Fibroblast of mammary gland (primary cell): ENCODE measurements at regions not wholly inside any gene's neighbourhood (a gene's known extent, or its start where the extent isn't known, plus 50 kb on each side); places are given as distances from the start of the nearest gene placed in this dataset.

Experiments used
- DNase-seq: peaks from one replicate; pipeline ENCODE4 v3.0.0-alpha.2; 2010; ENCODE audit warnings: low read depth
- H3K4me3 ChIP-seq: 2 replicates; pipeline ENCODE4 v1.5.1; 2011; ENCODE audit warnings: low read depth, mild to moderate bottlenecking, low read length, moderate library complexity; ENCODE audit not compliant: control insufficient read depth
- TF ChIP-seq, protein P1 (sequence below): conservative IDR thresholded peaks from 2 replicates; pipeline ENCODE4 v1.5.1; 2011; ENCODE audit warnings: low read depth, low read length, inconsistent platforms; ENCODE audit not compliant: control insufficient read depth, insufficient read depth

DNA sequence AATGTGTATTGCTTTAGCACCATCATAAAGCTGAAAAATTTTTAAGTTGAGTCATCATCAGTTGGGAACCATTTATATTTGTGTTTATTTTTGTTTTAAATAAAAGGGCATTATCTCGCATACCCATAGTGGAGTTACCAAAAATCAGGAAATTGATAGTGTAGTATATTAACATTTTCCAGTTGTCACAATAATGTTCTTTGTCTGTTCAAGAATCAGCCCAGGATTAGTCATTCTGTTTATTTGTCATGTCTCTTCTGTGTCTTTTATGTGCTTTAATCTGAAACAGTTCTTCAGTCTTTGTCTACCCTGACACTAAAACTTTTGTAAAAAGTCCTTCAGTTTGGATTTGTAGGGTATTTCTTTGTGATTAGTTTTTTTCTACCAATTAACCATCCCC, 827.8 kb upstream of the ZWINT start:
- H3K4me3 ChIP-seq = no peak overlapping the region
- no peak for DNase-seq
- TF ChIP-seq, protein P1, sequence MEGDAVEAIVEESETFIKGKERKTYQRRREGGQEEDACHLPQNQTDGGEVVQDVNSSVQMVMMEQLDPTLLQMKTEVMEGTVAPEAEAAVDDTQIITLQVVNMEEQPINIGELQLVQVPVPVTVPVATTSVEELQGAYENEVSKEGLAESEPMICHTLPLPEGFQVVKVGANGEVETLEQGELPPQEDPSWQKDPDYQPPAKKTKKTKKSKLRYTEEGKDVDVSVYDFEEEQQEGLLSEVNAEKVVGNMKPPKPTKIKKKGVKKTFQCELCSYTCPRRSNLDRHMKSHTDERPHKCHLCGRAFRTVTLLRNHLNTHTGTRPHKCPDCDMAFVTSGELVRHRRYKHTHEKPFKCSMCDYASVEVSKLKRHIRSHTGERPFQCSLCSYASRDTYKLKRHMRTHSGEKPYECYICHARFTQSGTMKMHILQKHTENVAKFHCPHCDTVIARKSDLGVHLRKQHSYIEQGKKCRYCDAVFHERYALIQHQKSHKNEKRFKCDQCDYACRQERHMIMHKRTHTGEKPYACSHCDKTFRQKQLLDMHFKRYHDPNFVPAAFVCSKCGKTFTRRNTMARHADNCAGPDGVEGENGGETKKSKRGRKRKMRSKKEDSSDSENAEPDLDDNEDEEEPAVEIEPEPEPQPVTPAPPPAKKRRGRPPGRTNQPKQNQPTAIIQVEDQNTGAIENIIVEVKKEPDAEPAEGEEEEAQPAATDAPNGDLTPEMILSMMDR = no peak

DNA sequence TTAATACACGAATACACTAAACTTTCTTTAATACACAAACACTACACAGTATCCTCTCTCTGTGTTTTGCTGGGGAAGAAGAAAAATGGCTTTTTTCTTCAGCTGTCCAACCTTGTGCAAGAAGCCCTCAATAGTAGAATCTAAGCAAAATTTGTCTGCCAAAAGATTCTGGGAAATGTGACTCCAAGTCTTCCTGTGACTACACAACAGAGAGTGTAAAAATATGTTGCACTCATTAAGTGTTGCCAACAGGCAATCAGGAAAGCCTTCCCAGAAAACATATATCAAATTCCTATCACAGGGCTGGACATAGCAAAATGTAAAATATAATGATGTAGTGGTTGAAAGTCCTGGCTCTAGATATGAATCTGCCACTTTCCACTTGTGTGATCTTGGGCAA, 825.1 kb upstream of the ZWINT start:
- no peak for DNase-seq
- no peak overlapping the region for H3K4me3 ChIP-seq
- TF ChIP-seq, protein P1 = no peak

DNA sequence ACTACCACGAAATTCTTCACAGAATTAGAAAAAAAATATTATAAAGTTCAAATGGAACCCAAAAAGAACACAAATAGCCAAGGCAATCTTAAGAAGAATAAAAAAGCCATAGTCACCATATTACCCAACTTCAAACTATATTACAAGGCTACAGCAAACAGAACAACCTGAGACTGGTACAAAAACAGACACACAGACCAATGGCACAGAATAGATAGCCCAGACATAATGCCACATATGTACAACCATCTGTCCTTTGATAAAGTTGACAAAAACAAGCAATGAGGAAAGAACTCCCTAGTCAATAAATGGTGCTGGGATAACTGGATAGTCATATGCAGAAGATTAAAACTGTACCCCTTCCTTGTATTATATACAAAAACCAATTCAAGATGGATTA, 808.5 kb upstream of the ZWINT start:
- no peak overlapping the region for H3K4me3 ChIP-seq

DNA sequence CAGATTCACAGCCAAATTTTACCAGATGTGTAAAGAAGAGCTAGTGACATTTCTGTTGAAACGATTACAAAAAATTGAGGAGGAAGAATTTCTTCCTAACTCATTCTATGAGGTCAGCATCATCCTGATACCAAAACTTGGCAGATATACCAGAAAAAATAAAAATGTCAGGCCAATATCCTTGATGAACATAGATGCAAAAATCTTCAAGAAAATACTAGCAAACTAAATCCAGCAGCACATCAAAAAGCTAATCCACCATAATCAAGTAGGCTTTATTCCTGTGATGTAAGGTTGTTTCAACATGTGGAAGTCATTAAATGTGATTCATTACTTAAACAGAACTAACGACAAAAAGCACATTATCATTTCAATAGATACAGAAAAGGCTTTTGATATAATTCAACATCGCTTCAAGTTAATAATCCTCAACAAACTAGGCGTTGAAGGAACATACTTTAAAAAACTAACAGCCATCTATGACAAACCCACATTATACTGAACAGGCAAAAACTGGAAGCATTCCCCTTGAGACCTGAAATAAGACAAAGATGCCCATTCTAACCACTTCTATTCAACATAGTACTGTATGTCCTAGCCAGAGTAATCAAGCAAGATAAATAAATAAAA, 807.7 kb upstream of the ZWINT start:
- no peak for DNase-seq
- TF ChIP-seq, protein P1 = no peak
- no peak overlapping the region for H3K4me3 ChIP-seq

More for the DNA sequence above, 808.5 kb upstream of the ZWINT start:
- TF ChIP-seq, protein P1 = no peak
- no peak for DNase-seq

DNA sequence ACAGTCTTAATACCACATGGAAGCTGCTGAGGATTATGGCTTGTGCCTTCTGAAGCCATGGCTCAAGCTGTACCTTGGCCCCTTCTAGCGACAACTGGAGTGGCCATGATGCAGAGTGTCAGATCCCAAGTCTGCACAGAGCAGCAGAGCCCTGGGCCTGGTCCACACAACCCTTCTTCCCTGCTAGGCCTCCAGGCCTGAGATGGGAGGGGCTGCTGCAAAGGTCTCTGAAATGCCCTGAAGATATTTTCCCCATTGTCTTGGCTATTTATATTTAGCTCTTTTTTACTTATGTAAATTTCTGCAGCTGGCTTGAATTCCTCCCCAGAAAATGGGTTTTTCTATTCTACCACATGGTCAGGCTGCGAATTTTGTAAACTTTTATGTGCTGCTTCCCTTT, 804.6 kb upstream of the ZWINT start:
- TF ChIP-seq, protein P1 = no peak
- no peak overlapping the region for H3K4me3 ChIP-seq

DNA sequence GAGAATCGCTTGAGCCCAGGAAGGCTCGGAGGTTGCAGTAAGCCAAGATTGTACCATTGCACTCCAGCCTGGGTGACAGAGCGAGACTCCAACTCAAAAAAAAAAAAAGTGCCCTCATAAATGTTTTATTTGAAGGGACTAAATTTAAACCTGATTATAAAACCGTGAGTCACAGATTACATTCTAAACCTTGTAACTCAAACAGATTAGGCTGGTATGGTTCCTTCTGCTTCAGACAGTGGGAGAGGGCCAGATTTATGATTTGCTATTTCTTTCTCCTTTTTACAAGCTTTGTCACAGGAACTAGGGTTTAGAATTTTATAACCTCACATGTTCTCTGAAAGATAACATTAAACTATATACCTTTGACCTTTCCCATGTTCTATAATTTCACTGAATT, 801.2 kb upstream of the ZWINT start:
- no peak for DNase-seq
- H3K4me3 ChIP-seq = no peak overlapping the region
- TF ChIP-seq, protein P1 = no peak

More for the DNA sequence above, 804.6 kb upstream of the ZWINT start:
- no peak for DNase-seq

DNA sequence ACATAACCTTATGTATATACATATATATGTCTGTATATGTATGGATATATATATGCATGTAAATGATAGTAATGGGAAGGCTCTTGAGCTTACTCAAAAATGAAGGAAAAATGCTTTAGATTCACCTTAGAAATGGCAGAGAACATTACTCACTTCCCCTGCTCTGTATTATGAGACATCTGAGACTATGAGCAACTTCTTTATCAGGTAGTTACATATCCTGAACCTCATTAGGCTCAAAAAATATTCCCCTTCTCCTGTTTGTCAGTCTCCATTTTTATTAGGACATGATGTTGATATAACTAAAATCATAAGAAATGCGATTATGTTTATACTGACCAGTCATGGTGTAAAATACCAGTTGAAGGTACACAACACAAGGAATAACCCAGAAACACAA, 800.1 kb upstream of the ZWINT start:
- TF ChIP-seq, protein P1 = no peak
- no peak for DNase-seq
- no peak overlapping the region for H3K4me3 ChIP-seq
